ENCODE measurements at regions not wholly inside any gene's neighbourhood (a gene's known extent, or its start where the extent isn't known, plus 50 kb on each side); places are given as distances from the start of the nearest gene placed in this dataset.

DNA sequence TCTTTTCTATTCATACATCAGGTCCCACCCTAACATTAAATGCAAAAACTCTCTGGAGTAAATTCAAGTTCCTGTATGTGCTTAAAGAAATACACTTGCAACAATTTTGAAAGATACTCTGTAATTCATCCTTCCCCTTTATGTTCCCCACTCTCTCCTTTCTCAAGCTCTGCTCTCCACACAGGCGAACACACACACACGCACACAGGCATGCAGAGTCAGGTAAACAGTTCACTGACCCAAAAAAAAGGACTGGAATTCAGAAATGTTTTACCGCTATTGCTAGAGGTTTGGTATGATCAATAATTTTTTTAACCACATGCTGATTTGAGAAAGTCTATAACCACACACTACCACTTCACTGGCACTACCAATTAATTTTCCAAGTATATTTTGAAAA is 152.4 kb upstream of the TMCC3 start:
- Histone ChIP-seq H3K79me2 (ENCODE audit: insufficient read depth, low read length) (peaks cover 12% of the 10 kb centered on the region; the same call in 1 of the 2 replicates), H2AFZ (ENCODE audit: low read depth, low read length, severe bottlenecking) (no peak overlapping the region), H3F3A (ENCODE audit: insufficient read depth) (no peaks in the 10 kb centered on the region), H3K9ac (ENCODE audit: low read length) (no peak overlapping the region), H3K9me2 (replicated peaks; ENCODE audit: insufficient read depth, low read length) (no peaks in the 10 kb centered on the region), H4K20me1 (ENCODE audit: low read depth, low read length) (no peaks in the 10 kb centered on the region), H3K27ac (ENCODE audit: low read depth, low read length) (no peak overlapping the region), H3K27me3 (ENCODE audit: low read length) (no peaks in the 10 kb centered on the region), H3K4me2 (ENCODE audit: low read depth, low read length, poor library complexity, severe bottlenecking) (no peak overlapping the region), H3K9me3 (ENCODE audit: insufficient read depth, low read length) (no peaks in the 10 kb centered on the region), H3K4me3 (ENCODE audit: insufficient read depth, low read length, poor library complexity, severe bottlenecking) (no peak overlapping the region), H3K36me3 (ENCODE audit: low read length) (no peaks in the 10 kb centered on the region)
- TF ChIP-seq EZH2phosphoT487 (conservative IDR thresholded peaks at IDR 0.05; ENCODE audit: low read length), result no peak
- TF ChIP-seq, protein P1, sequence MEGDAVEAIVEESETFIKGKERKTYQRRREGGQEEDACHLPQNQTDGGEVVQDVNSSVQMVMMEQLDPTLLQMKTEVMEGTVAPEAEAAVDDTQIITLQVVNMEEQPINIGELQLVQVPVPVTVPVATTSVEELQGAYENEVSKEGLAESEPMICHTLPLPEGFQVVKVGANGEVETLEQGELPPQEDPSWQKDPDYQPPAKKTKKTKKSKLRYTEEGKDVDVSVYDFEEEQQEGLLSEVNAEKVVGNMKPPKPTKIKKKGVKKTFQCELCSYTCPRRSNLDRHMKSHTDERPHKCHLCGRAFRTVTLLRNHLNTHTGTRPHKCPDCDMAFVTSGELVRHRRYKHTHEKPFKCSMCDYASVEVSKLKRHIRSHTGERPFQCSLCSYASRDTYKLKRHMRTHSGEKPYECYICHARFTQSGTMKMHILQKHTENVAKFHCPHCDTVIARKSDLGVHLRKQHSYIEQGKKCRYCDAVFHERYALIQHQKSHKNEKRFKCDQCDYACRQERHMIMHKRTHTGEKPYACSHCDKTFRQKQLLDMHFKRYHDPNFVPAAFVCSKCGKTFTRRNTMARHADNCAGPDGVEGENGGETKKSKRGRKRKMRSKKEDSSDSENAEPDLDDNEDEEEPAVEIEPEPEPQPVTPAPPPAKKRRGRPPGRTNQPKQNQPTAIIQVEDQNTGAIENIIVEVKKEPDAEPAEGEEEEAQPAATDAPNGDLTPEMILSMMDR (IDR thresholded peaks at IDR 0.05; ENCODE audit: insufficient read depth, low read length, poor library complexity, severe bottlenecking), result no peak

DNA sequence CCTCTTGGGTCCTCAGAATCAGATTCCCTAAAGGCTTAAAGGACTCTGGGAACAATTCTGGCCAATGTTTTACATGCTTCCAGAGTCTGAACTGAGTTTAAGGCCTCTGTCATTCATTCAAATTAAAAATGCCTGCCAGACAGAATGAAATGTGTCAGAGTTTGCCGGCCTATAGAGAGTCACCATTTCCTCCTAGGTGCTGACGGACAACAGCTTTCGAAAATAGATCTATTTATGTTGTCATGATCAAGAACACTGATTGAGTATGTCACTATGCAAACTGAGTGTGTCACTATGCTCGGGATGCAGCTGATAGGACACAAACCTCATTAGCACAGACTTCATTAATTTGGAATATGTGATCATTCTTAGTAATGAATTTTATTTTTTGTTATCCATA is 151.4 kb upstream of the TMCC3 start:
- peaks cover 12% of the 10 kb centered on the region; the same call in 1 of the 2 replicates for H3K79me2 ChIP-seq (ENCODE audit: insufficient read depth, low read length)
- no peaks in the 10 kb centered on the region for H3K9me2 ChIP-seq (replicated peaks; ENCODE audit: insufficient read depth, low read length)
- no peak overlapping the region for H2AFZ ChIP-seq (ENCODE audit: low read depth, low read length, severe bottlenecking)
- no peak overlapping the region for H3K9ac ChIP-seq (ENCODE audit: low read length)
- no peaks in the 10 kb centered on the region for H3F3A ChIP-seq (ENCODE audit: insufficient read depth)
- no peak overlapping the region for H3K4me2 ChIP-seq (ENCODE audit: low read depth, low read length, poor library complexity, severe bottlenecking)
- no peaks in the 10 kb centered on the region for H3K36me3 ChIP-seq (ENCODE audit: low read length)
- H3K9me3 ChIP-seq (ENCODE audit: insufficient read depth, low read length), result no peaks in the 10 kb centered on the region
- TF ChIP-seq, protein P1 (IDR thresholded peaks at IDR 0.05; ENCODE audit: insufficient read depth, low read length, poor library complexity, severe bottlenecking), result no peak
- no peak for TF ChIP-seq EZH2phosphoT487 (conservative IDR thresholded peaks at IDR 0.05; ENCODE audit: low read length)
- no peak overlapping the region for H3K4me3 ChIP-seq (ENCODE audit: insufficient read depth, low read length, poor library complexity, severe bottlenecking)
- no peak overlapping the region for H3K27ac ChIP-seq (ENCODE audit: low read depth, low read length)
- no peaks in the 10 kb centered on the region for H3K27me3 ChIP-seq (ENCODE audit: low read length)
- no peaks in the 10 kb centered on the region for H4K20me1 ChIP-seq (ENCODE audit: low read depth, low read length)

DNA sequence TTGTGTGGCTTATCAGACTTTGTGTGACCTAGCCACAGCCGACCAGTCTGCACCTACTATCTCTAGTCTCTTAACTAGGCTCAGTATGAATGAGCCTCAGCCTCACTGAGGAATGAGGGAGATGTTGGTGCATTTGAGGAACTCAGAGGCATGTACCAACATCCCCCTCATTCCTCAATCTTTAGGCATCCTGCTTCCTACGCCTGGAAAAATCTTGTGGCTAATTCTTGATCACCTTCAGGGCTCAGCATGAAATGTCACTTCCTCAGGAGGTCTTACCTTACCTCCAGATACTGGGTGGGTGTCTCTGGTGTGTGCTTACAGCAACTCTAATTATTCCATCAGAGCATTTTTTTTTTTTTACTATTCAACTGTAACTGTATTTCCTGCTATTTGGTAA is 148.8 kb upstream of the TMCC3 start:
- no peaks in the 10 kb centered on the region for H4K20me1 ChIP-seq (ENCODE audit: low read depth, low read length)
- H3K4me2 ChIP-seq (ENCODE audit: low read depth, low read length, poor library complexity, severe bottlenecking), result no peak overlapping the region
- H3K27me3 ChIP-seq (ENCODE audit: low read length), result no peaks in the 10 kb centered on the region
- no peaks in the 10 kb centered on the region for H3F3A ChIP-seq (ENCODE audit: insufficient read depth)
- peaks cover 9% of the 10 kb centered on the region; the same call in 1 of the 2 replicates for H3K79me2 ChIP-seq (ENCODE audit: insufficient read depth, low read length)
- H3K36me3 ChIP-seq (ENCODE audit: low read length), result no peaks in the 10 kb centered on the region
- H3K9me3 ChIP-seq (ENCODE audit: insufficient read depth, low read length), result no peaks in the 10 kb centered on the region
- TF ChIP-seq EZH2phosphoT487 (conservative IDR thresholded peaks at IDR 0.05; ENCODE audit: low read length), result no peak
- TF ChIP-seq, protein P1 (IDR thresholded peaks at IDR 0.05; ENCODE audit: insufficient read depth, low read length, poor library complexity, severe bottlenecking), result no peak
- no peaks in the 10 kb centered on the region for H3K9me2 ChIP-seq (replicated peaks; ENCODE audit: insufficient read depth, low read length)
- no peak overlapping the region for H3K4me3 ChIP-seq (ENCODE audit: insufficient read depth, low read length, poor library complexity, severe bottlenecking)
- H2AFZ ChIP-seq (ENCODE audit: low read depth, low read length, severe bottlenecking), result no peak overlapping the region
- H3K9ac ChIP-seq (ENCODE audit: low read length), result no peak overlapping the region
- no peak overlapping the region for H3K27ac ChIP-seq (ENCODE audit: low read depth, low read length)
